ENCODE measurements at regions not wholly inside any gene's neighbourhood (a gene's known extent, or its start where the extent isn't known, plus 50 kb on each side); places are given as distances from the start of the nearest gene placed in this dataset.

DNA sequence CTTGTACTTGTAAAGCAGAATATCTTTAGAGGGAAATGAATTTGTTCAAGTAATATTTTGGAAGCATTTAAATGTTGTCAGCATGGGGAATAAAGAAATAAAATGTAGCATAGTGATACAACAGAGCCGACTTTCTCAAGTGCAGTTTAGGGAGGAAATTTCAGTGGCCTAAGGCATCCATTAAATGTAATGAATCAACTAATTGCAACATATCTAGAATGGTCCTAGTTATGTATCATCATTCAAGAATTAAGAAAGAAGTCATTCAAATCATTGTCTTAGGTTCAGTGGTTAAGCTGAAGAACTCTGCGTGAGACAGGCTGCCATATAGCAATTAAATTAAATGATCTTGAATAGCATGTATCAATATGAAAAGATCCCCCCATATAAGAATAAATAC is 360.7 kb downstream of the TBX15 start:
- H3K4me3 ChIP-seq (replicated peaks in 1 of 3; ENCODE audit: insufficient read depth in 1 of 3, low read depth in 2 of 3, low read length in 3 of 3) = no peak overlapping the region
- H3K27ac ChIP-seq (ENCODE audit: extremely low read length, insufficient read depth, low read length) = no peak overlapping the region
- H3K9me3 ChIP-seq (ENCODE audit: low read length) = no peaks in the 10 kb centered on the region
- no peak overlapping the region for H2AFZ ChIP-seq (ENCODE audit: low read length)
- no peaks in the 10 kb centered on the region for H3K36me3 ChIP-seq (replicated peaks in 1 of 2; ENCODE audit: control insufficient read depth in 1 of 2, insufficient read depth in 2 of 2, low read length in 2 of 2)
- in situ Hi-C loops (cut with HindIII; ENCODE audit: extremely low pct_ligation_motif_present, low pct_unique_long_range_greater_than_20kb) = no loop called here
- no peak overlapping the region for H3K9ac ChIP-seq (ENCODE audit: insufficient read depth, low read depth, low read length)
- ChIA-PET POLR2A (no interaction called here), CTCF (ENCODE audit: low intra/inter-chr PET ratio, low total read pairs) (no interaction called here)
- FAIRE-seq (no peak), ATAC-seq (no peak), DNase-seq (ENCODE audit: low spot score) (no peak)
- WGBS (ENCODE audit: low lambda C conversion rate) = 2% methylated on average over 2 of the region's 2 CpGs
- intact Hi-C loops (cut with micrococcal nuclease; ENCODE audit: unreplicated experiment) = no loop called here
- no peaks in the 10 kb centered on the region for H3K79me2 ChIP-seq (ENCODE audit: insufficient read depth, low read length)
- no peaks in the 10 kb centered on the region for H3K4me1 ChIP-seq (ENCODE audit: insufficient read depth, low read length)
- H3K27me3 ChIP-seq (ENCODE audit: control insufficient read depth in 1 of 2, insufficient read depth in 2 of 2, low read length in 2 of 2) = no peaks in the 10 kb centered on the region
- BruUV-seq (replicated peaks) = no TSS peak
- no peak for TF ChIP-seq SATB2 (CRISPR knock-in tag; IDR thresholded peaks at IDR 0.05)
- TF ChIP-seq, protein P1, sequence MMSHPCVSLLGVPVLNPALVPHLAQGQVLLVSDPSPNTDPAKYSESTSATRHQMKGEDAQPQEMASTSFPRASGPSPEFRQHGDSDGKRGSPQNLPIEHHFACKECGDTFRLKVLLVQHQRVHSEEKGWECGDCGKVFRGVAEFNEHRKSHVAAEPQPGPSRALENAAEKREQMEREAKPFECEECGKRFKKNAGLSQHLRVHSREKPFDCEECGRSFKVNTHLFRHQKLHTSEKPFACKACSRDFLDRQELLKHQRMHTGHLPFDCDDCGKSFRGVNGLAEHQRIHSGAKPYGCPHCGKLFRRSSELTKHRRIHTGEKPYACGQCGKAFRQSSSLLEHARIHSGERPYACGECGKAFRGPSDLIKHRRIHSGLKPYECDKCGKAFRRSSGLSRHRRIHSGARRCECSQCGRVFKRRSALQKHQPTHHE (CRISPR knock-in tag; IDR thresholded peaks at IDR 0.05; ENCODE audit: borderline replicate concordance) = no peak
- TF ChIP-seq ZSCAN25 (CRISPR knock-in tag; IDR thresholded peaks at IDR 0.05) = no peak
- TF ChIP-seq ZNF772 (CRISPR knock-in tag; IDR thresholded peaks at IDR 0.05) = no peak
- no peak for TF ChIP-seq SAFB2 (CRISPR knock-in tag; IDR thresholded peaks at IDR 0.05; ENCODE audit: borderline replicate concordance, low read depth)
- TF ChIP-seq, protein P2, sequence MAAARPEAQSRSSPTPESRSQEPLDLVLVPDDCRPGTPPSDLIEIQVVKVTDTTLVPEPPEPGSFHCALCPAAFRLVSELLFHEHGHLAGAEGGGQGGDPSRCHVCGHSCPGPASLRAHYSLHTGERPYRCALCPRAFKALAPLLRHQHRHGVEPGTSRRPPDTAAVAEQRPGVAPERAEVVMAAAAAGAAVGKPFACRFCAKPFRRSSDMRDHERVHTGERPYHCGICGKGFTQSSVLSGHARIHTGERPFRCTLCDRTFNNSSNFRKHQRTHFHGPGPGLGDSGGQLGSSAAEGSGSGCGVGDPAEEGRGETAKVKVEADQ (CRISPR knock-in tag; IDR thresholded peaks at IDR 0.05; ENCODE audit: borderline replicate concordance) = no peak
- TF ChIP-seq, protein P3, sequence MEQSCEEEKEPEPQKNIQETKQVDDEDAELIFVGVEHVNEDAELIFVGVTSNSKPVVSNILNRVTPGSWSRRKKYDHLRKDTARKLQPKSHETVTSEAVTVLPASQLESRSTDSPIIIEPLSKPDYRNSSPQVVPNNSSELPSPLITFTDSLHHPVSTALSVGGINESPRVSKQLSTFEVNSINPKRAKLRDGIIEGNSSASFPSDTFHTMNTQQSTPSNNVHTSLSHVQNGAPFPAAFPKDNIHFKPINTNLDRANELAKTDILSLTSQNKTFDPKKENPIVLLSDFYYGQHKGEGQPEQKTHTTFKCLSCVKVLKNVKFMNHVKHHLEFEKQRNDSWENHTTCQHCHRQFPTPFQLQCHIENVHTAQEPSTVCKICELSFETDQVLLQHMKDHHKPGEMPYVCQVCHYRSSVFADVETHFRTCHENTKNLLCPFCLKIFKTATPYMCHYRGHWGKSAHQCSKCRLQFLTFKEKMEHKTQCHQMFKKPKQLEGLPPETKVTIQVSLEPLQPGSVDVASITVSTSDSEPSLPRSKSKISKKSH (CRISPR knock-in tag; IDR thresholded peaks at IDR 0.05; ENCODE audit: borderline replicate concordance) = no peak
- TF ChIP-seq HOXA9 (CRISPR knock-in tag; IDR thresholded peaks at IDR 0.05; ENCODE audit: borderline replicate concordance) = no peak
- TF ChIP-seq, protein P4, sequence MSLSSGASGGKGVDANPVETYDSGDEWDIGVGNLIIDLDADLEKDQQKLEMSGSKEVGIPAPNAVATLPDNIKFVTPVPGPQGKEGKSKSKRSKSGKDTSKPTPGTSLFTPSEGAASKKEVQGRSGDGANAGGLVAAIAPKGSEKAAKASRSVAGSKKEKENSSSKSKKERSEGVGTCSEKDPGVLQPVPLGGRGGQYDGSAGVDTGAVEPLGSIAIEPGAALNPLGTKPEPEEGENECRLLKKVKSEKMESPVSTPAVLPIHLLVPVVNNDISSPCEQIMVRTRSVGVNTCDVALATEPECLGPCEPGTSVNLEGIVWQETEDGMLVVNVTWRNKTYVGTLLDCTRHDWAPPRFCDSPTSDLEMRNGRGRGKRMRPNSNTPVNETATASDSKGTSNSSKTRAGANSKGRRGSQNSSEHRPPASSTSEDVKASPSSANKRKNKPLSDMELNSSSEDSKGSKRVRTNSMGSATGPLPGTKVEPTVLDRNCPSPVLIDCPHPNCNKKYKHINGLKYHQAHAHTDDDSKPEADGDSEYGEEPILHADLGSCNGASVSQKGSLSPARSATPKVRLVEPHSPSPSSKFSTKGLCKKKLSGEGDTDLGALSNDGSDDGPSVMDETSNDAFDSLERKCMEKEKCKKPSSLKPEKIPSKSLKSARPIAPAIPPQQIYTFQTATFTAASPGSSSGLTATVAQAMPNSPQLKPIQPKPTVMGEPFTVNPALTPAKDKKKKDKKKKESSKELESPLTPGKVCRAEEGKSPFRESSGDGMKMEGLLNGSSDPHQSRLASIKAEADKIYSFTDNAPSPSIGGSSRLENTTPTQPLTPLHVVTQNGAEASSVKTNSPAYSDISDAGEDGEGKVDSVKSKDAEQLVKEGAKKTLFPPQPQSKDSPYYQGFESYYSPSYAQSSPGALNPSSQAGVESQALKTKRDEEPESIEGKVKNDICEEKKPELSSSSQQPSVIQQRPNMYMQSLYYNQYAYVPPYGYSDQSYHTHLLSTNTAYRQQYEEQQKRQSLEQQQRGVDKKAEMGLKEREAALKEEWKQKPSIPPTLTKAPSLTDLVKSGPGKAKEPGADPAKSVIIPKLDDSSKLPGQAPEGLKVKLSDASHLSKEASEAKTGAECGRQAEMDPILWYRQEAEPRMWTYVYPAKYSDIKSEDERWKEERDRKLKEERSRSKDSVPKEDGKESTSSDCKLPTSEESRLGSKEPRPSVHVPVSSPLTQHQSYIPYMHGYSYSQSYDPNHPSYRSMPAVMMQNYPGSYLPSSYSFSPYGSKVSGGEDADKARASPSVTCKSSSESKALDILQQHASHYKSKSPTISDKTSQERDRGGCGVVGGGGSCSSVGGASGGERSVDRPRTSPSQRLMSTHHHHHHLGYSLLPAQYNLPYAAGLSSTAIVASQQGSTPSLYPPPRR (CRISPR knock-in tag; IDR thresholded peaks at IDR 0.05; ENCODE audit: borderline replicate concordance) = no peak
- no peak for TF ChIP-seq CBX2 (IDR thresholded peaks at IDR 0.05; ENCODE audit: low read depth, low read length)
- TF ChIP-seq CBX2 (CRISPR knock-in tag; IDR thresholded peaks at IDR 0.05; ENCODE audit: low read depth) = no peak
- no peak for TF ChIP-seq ZNF607 (CRISPR knock-in tag; IDR thresholded peaks at IDR 0.05; ENCODE audit: borderline replicate concordance)
- TF ChIP-seq ZFX (CRISPR knock-in tag; IDR thresholded peaks at IDR 0.05; ENCODE audit: low read depth) = no peak
- TF ChIP-seq, protein P5, sequence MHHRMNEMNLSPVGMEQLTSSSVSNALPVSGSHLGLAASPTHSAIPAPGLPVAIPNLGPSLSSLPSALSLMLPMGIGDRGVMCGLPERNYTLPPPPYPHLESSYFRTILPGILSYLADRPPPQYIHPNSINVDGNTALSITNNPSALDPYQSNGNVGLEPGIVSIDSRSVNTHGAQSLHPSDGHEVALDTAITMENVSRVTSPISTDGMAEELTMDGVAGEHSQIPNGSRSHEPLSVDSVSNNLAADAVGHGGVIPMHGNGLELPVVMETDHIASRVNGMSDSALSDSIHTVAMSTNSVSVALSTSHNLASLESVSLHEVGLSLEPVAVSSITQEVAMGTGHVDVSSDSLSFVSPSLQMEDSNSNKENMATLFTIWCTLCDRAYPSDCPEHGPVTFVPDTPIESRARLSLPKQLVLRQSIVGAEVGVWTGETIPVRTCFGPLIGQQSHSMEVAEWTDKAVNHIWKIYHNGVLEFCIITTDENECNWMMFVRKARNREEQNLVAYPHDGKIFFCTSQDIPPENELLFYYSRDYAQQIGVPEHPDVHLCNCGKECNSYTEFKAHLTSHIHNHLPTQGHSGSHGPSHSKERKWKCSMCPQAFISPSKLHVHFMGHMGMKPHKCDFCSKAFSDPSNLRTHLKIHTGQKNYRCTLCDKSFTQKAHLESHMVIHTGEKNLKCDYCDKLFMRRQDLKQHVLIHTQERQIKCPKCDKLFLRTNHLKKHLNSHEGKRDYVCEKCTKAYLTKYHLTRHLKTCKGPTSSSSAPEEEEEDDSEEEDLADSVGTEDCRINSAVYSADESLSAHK (CRISPR knock-in tag; IDR thresholded peaks at IDR 0.05; ENCODE audit: borderline replicate concordance) = no peak
- H4K20me1 ChIP-seq (ENCODE audit: insufficient read depth, low read length) = no peaks in the 10 kb centered on the region
- no peak overlapping the region for H3K4me2 ChIP-seq (ENCODE audit: low read depth, low read length)
